Keratinocyte (primary cell): ENCODE measurements at regions not wholly inside any gene's neighbourhood (a gene's known extent, or its start where the extent isn't known, plus 50 kb on each side); places are given as distances from the start of the nearest gene placed in this dataset.

Experiments
- DNase-seq: peaks from one replicate; pipeline ENCODE4 v3.0.0-alpha.2; 2011; ENCODE audit warnings: low read depth, missing footprints, low spot score
- FAIRE-seq: peaks from 2 replicates; lab custom pipeline; 2011; peaks lifted over from hg19 to GRCh38; lab: Jason Lieb, UNC
- H2AFZ ChIP-seq: 2 replicates; pipeline ENCODE4 v1.6.0; 2012; ENCODE audit warnings: low read length, control low read depth, inconsistent platforms; ENCODE audit not compliant: control insufficient read depth
- H3K27ac ChIP-seq: 2 replicates; pipeline ENCODE4 v1.5.1; 2011; ENCODE audit warnings: low read length; ENCODE audit not compliant: control insufficient read depth, insufficient read depth
- H3K27me3 ChIP-seq: 3 replicates; pipeline ENCODE4 v1.6.0; 2011; ENCODE audit warnings: low read length; ENCODE audit not compliant: control insufficient read depth, insufficient read depth; ENCODE audit errors: extremely low read depth
- H3K36me3 ChIP-seq, 2 experiments: 2 replicates in 1 of 2; 3 replicates in 1 of 2; pipeline ENCODE4 v1.5.1; 2011; ENCODE audit warnings: low read length in 2 of 2, mild to moderate bottlenecking in 1 of 2; ENCODE audit not compliant: control insufficient read depth in 2 of 2, insufficient read depth in 2 of 2; ENCODE audit errors: extremely low read depth in 1 of 2
- H3K4me1 ChIP-seq: 3 replicates; pipeline ENCODE4 v1.5.1; 2011; ENCODE audit warnings: low read length; ENCODE audit not compliant: control insufficient read depth, insufficient read depth; ENCODE audit errors: extremely low read depth
- H3K4me2 ChIP-seq: 3 replicates; pipeline ENCODE4 v1.6.0; 2011; ENCODE audit warnings: low read depth, low read length; ENCODE audit not compliant: control insufficient read depth, insufficient read depth; ENCODE audit errors: extremely low read depth
- H3K4me3 ChIP-seq, 3 experiments: fragments of 200-600 bp in 1 of 3; sonication (generic) in 1 of 3; 2 replicates in 2 of 3; 3 replicates in 1 of 3; pipeline ENCODE4 v1.5.1; 2011 to 2016; ENCODE audit warnings: low read length in 3 of 3, mild to moderate bottlenecking in 3 of 3, control low read depth in 2 of 3, inconsistent platforms in 1 of 3, low read depth in 1 of 3, mixed read lengths in 1 of 3, mixed run types in 1 of 3, moderate library complexity in 1 of 3; ENCODE audit not compliant: control insufficient read depth in 2 of 3, insufficient read depth in 2 of 3; ENCODE audit errors: extremely low read depth in 1 of 3
- H3K79me2 ChIP-seq: 2 replicates; pipeline ENCODE4 v1.6.0; 2012; ENCODE audit warnings: low read length; ENCODE audit not compliant: control insufficient read depth, insufficient read depth
- H3K9ac ChIP-seq: 3 replicates; pipeline ENCODE4 v1.6.0; 2011; ENCODE audit warnings: low read length; ENCODE audit not compliant: control insufficient read depth, insufficient read depth; ENCODE audit errors: extremely low read depth
- H3K9me1 ChIP-seq: 3 replicates; pipeline ENCODE4 v1.6.0; 2011; ENCODE audit warnings: low read length; ENCODE audit not compliant: control insufficient read depth, insufficient read depth; ENCODE audit errors: extremely low read depth
- H3K9me3 ChIP-seq: 2 replicates; pipeline ENCODE4 v1.5.1; 2012; ENCODE audit warnings: low read depth, low read length; ENCODE audit not compliant: control insufficient read depth
- H4K20me1 ChIP-seq: 3 replicates; pipeline ENCODE4 v1.6.0; 2011; ENCODE audit warnings: low read length; ENCODE audit not compliant: control insufficient read depth, insufficient read depth; ENCODE audit errors: extremely low read depth
- EZH2 ChIP-seq: IDR thresholded peaks from one replicate; pipeline ENCODE4 v1.6.1; 2012; ENCODE audit warnings: inconsistent platforms, mild to moderate bottlenecking, low read length, moderate library complexity
- dilution Hi-C: fragments of 300-500 bp; cut with MboI; formaldehyde crosslinking; loops from one replicate; pipeline ENCODE4 v1.7.0; 2020; ENCODE audit warnings: low sequenced_read_pairs; ENCODE audit not compliant: extremely low pct_ligation_motif_present
- TF ChIP-seq, protein P1 (sequence below), 3 experiments: IDR thresholded peaks in 1 of 3; conservative IDR thresholded peaks in 1 of 3; optimal IDR thresholded peaks in 1 of 3; 2 replicates in 2 of 3; 3 replicates in 1 of 3; pipeline versions ENCODE3 to v1.5.1; 2011; ENCODE audit warnings: low read length in 3 of 3, mild to moderate bottlenecking in 3 of 3, moderate library complexity in 2 of 3, control low read depth in 1 of 3, inconsistent platforms in 1 of 3; ENCODE audit not compliant: insufficient read depth in 2 of 3; ENCODE audit errors: extremely low read depth in 1 of 3

- H3K27me3 ChIP-seq, result no peaks in the 10 kb centered on the region
- H3K27ac ChIP-seq, result no peak overlapping the region
Measured at GRCh38 chr12:93176165-93176564, 201.6 kb upstream of the NUDT4 start.

GRCh38 chr12:93176610-93177126 is 201.1 kb upstream of the NUDT4 start:
- DNase-seq (no peak), FAIRE-seq (no peak)
- Histone ChIP-seq H4K20me1 (no peaks in the 10 kb centered on the region), H3K27me3 (no peaks in the 10 kb centered on the region), H3K4me3 (no peak overlapping the region), H3K36me3 (no peaks in the 10 kb centered on the region), H3K4me1 (no peaks in the 10 kb centered on the region), H3K9me3 (no peaks in the 10 kb centered on the region), H3K9ac (no peak overlapping the region), H3K79me2 (no peaks in the 10 kb centered on the region), H3K27ac (no peak overlapping the region), H3K9me1 (no peaks in the 10 kb centered on the region), H2AFZ (no peak overlapping the region), H3K4me2 (no peak overlapping the region)
- dilution Hi-C loops, result no loop called here
- TF ChIP-seq, protein P1, sequence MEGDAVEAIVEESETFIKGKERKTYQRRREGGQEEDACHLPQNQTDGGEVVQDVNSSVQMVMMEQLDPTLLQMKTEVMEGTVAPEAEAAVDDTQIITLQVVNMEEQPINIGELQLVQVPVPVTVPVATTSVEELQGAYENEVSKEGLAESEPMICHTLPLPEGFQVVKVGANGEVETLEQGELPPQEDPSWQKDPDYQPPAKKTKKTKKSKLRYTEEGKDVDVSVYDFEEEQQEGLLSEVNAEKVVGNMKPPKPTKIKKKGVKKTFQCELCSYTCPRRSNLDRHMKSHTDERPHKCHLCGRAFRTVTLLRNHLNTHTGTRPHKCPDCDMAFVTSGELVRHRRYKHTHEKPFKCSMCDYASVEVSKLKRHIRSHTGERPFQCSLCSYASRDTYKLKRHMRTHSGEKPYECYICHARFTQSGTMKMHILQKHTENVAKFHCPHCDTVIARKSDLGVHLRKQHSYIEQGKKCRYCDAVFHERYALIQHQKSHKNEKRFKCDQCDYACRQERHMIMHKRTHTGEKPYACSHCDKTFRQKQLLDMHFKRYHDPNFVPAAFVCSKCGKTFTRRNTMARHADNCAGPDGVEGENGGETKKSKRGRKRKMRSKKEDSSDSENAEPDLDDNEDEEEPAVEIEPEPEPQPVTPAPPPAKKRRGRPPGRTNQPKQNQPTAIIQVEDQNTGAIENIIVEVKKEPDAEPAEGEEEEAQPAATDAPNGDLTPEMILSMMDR (optimal IDR thresholded peaks at IDR 0.05 in 1 of 3, IDR thresholded peaks at IDR 0.05 in 1 of 3, conservative IDR thresholded peaks at IDR 0.05 in 1 of 3; ENCODE audit: extremely low read depth in 1 of 3, insufficient read depth in 2 of 3, low read length in 3 of 3), result no peak
- no peak for TF ChIP-seq EZH2

More at GRCh38 chr12:93176165-93176564, 201.6 kb upstream of the NUDT4 start:
- Histone ChIP-seq H4K20me1 (no peaks in the 10 kb centered on the region), H3K9me1 (no peaks in the 10 kb centered on the region), H3K9me3 (no peaks in the 10 kb centered on the region), H3K36me3 (no peaks in the 10 kb centered on the region), H3K4me1 (no peaks in the 10 kb centered on the region), H3K4me3 (no peak overlapping the region), H2AFZ (no peak overlapping the region), H3K9ac (no peak overlapping the region), H3K79me2 (no peaks in the 10 kb centered on the region), H3K4me2 (no peak overlapping the region)
- FAIRE-seq, result no peak
- dilution Hi-C loops, result no loop called here
- no peak for DNase-seq
- TF ChIP-seq, protein P1 (optimal IDR thresholded peaks at IDR 0.05 in 1 of 3, IDR thresholded peaks at IDR 0.05 in 1 of 3, conservative IDR thresholded peaks at IDR 0.05 in 1 of 3; ENCODE audit: extremely low read depth in 1 of 3, insufficient read depth in 2 of 3, low read length in 3 of 3), result no peak
- TF ChIP-seq EZH2, result no peak
